ENCODE measurements at regions not wholly inside any gene's neighbourhood (a gene's known extent, or its start where the extent isn't known, plus 50 kb on each side); places are given as distances from the start of the nearest gene placed in this dataset.
"Not testable (repeated sequence)": the region's sequence is repeated elsewhere in the genome, so short reads cannot be mapped to it uniquely, and the experiment has no call there.

GRCh38 chr9:26116085-26116484 is 437.8 kb upstream of the TUSC1 start:
- not testable (repeated sequence) for TF ChIP-seq CTCF, POLR2A (IDR thresholded peaks at IDR 0.05)

All from testis (tissue), 2 donors.